Lower leg skin (tissue), 4 donors: ENCODE measurements at regions not wholly inside any gene's neighbourhood (a gene's known extent, or its start where the extent isn't known, plus 50 kb on each side); places are given as distances from the start of the nearest gene placed in this dataset.
"Not testable (repeated sequence)": the region's sequence is repeated elsewhere in the genome, so short reads cannot be mapped to it uniquely, and the experiment has no call there.

Experiments used
- DNase-seq, 2 donors: peaks; one replicate each; pipeline ENCODE4 v3.0.0-alpha.2; 2019; ENCODE audit warnings: low spot score in 2 of 2
- H3K4me3 ChIP-seq: fragments of 200-600 bp; sonication (generic); 2 replicates; pipeline ENCODE4 v1.5.1; 2017; ENCODE audit warnings: mild to moderate bottlenecking, low read depth; ENCODE audit not compliant: poor library complexity, severe bottlenecking
- CTCF ChIP-seq, 3 donors: fragments of 450-650 bp; IDR thresholded peaks; one replicate each; pipeline ENCODE4 v1.5.1; 2016; ENCODE audit warnings: antibody characterized with exemption in 3 of 3, mild to moderate bottlenecking in 3 of 3, moderate library complexity in 2 of 3
- POLR2A ChIP-seq, 2 donors: fragments of 450-650 bp; IDR thresholded peaks; one replicate each; pipeline ENCODE4 v1.6.1; 2016 to 2017; ENCODE audit warnings: antibody characterized with exemption in 2 of 2, mild to moderate bottlenecking in 1 of 2, moderate library complexity in 1 of 2
- WGBS, 2 donors: methylation state at CpG; one replicate each; pipeline ENCODE4 v1.1.5; 2018; 5-methylcytosine and 5-hydroxymethylcytosine counted together
- intact Hi-C: fragments of 100-400 bp; cut with DNase I; formaldehyde crosslinking; loops from one replicate; pipeline ENCODE4 v1.15.0; 2023; ENCODE audit warnings: low total_unique reads

DNA sequence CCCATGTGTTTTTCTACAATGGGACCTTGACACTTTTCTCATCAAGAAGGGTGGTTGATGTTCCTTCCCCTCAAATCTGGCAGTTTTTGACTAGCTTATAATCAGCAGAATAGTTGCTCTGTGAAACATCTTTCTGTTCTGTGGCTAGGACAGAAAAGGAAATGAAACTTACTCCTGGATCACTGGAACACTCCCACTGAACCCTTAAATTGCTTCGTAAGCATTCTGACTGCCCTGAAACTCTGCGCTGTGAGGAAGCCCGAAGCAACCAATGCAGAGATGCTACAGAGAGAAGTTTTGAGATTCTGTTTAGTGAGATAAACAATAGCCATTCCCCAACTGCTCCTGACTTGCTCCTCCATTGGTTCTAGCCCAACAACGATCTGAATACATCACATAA, 602.2 kb downstream of the CENPC start:
- intact Hi-C loops = no loop called here
- no peak for TF ChIP-seq CTCF (IDR thresholded peaks at IDR 0.05)
- no peak overlapping the region for H3K4me3 ChIP-seq
- DNase-seq = no peak
- 58 to 80% methylated on average over 4 of the region's 4 CpGs for WGBS, 2 donors

DNA sequence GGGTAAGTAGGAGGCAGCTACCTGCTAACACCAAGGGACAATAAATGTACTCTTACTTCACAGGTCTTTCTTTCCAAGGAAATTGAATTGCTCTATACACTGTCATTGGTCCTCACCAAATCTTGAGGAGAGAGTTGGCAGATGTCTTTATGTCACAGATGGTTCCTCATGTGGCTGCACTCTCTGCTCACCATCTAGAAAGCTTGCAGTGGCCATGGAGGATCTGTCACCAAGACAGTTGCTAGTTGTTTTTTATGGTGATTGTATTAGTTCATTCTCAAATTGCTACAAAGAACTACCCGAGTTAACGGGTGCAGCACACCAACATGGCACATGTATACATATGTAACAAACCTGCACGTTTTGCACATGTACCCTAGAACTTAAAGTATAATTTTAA, 613.3 kb downstream of the CENPC start:
- DNase-seq, intact Hi-C loops, H3K4me3 ChIP-seq: not testable (repeated sequence)
- 92 to 95% methylated on average over 3 of the region's 3 CpGs for WGBS, 2 donors

GRCh38 chr4:66930206-66930605, 615.1 kb downstream of the CENPC start:
- no peak overlapping the region for H3K4me3 ChIP-seq
- intact Hi-C loops = no loop called here
- TF ChIP-seq CTCF (IDR thresholded peaks at IDR 0.05) (no peak), POLR2A (IDR thresholded peaks at IDR 0.05) (no peak)
- DNase-seq = no peak

GRCh38 chr4:66929748-66930147, 615.6 kb downstream of the CENPC start:
- no peak overlapping the region for H3K4me3 ChIP-seq
- TF ChIP-seq CTCF (IDR thresholded peaks at IDR 0.05) (no peak), POLR2A (IDR thresholded peaks at IDR 0.05) (no peak)
- WGBS, 2 donors = 24 to 40% methylated on average over 1 of the region's 1 CpG
- intact Hi-C loops = no loop called here
- no peak for DNase-seq

GRCh38 chr4:66928881-66929280, 616.4 kb downstream of the CENPC start:
- intact Hi-C loops, DNase-seq, H3K4me3 ChIP-seq: not testable (repeated sequence)

GRCh38 chr4:66927937-66928336, 617.4 kb downstream of the CENPC start:
- no peak overlapping the region for H3K4me3 ChIP-seq
- TF ChIP-seq CTCF (IDR thresholded peaks at IDR 0.05) (no peak), POLR2A (IDR thresholded peaks at IDR 0.05) (no peak)
- 48 to 65% methylated on average over 3 of the region's 3 CpGs for WGBS, 2 donors
- DNase-seq = no peak
- intact Hi-C loops = no loop called here

DNA sequence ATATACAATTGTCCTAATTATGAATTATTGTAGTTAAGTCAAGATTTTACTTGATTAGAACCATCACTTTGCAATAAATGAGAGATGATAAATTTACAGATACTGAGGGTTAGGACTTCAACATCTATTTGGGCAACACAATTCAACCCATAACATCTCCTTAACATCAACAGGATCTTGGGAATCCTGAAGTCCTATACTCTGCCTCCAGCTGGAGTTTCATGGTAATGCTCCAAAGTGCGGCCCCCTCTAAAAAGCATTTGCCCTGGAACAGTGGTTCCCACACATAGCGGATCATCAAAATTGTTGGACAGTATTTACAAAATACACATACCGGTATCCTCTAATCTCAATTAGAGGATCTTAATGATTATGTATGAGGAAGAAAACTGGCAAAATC, 618.6 kb downstream of the CENPC start:
- intact Hi-C loops = no loop called here
- 97 to 98% methylated on average over 3 of the region's 3 CpGs for WGBS, 2 donors
- no peak overlapping the region for H3K4me3 ChIP-seq
- no peak for DNase-seq
- TF ChIP-seq CTCF (IDR thresholded peaks at IDR 0.05) = no peak
- TF ChIP-seq POLR2A (IDR thresholded peaks at IDR 0.05) = no peak
